SK-N-SH (cell line): ENCODE measurements at regions not wholly inside any gene's neighbourhood (a gene's known extent, or its start where the extent isn't known, plus 50 kb on each side); places are given as distances from the start of the nearest gene placed in this dataset.
A peak's percentile ranks its signal among the peaks of the same experiment; 100 is the strongest.

Experiments
- CHD2 ChIP-seq: fragments of 150-350 bp; IDR thresholded peaks from 2 replicates; pipeline ENCODE4 v1.6.1; 2018; ENCODE audit warnings: low read length; ENCODE audit not compliant: partially characterized antibody
- ELF1 ChIP-seq: IDR thresholded peaks from 2 replicates; pipeline ENCODE4 v1.4.0; 2012
- EP300 ChIP-seq, 2 experiments: IDR thresholded peaks; 2 replicates each; pipeline versions ENCODE4 v1.4.0 to v1.6.1; 2012; ENCODE audit warnings: borderline replicate concordance in 1 of 2, low read depth in 1 of 2, low read length in 1 of 2
- EZH2phosphoT487 ChIP-seq: fragments of 200-600 bp; sonication (generic); IDR thresholded peaks from 2 replicates; pipeline ENCODE4 v1.6.1; 2017; ENCODE audit warnings: low read depth, mixed run types, mild to moderate bottlenecking, antibody characterized with exemption, moderate library complexity, borderline replicate concordance
- FOSL2 ChIP-seq: IDR thresholded peaks from 2 replicates; pipeline ENCODE4 v1.4.0; 2012; ENCODE audit warnings: low read depth, mild to moderate bottlenecking, moderate library complexity, borderline replicate concordance
- FOXJ3 ChIP-seq: sonication (generic); formaldehyde crosslinking; IDR thresholded peaks from 2 replicates; pipeline ENCODE4 v1.5.1; 2020; ENCODE audit warnings: mild to moderate bottlenecking, missing genetic modification reagents
- FOXM1 ChIP-seq: IDR thresholded peaks from 2 replicates; pipeline ENCODE4 v1.4.0; 2012; ENCODE audit warnings: low read depth, mild to moderate bottlenecking
- GABPA ChIP-seq: IDR thresholded peaks from 2 replicates; pipeline ENCODE4 v1.4.0; 2012; ENCODE audit warnings: low read depth, mild to moderate bottlenecking
- JUND ChIP-seq: IDR thresholded peaks from 2 replicates; pipeline ENCODE4 v1.4.0; 2012
- MAX ChIP-seq: IDR thresholded peaks from 2 replicates; pipeline ENCODE4 v1.4.0; 2012; ENCODE audit warnings: low read depth
- MEF2A ChIP-seq: IDR thresholded peaks from 2 replicates; pipeline ENCODE4 v1.4.0; 2012; ENCODE audit warnings: low read depth, borderline replicate concordance
- MXI1 ChIP-seq: IDR thresholded peaks from 2 replicates; pipeline ENCODE4 v1.6.1; 2012; ENCODE audit warnings: mild to moderate bottlenecking, low read depth, low read length, improper control_type of control experiment
- NFIC ChIP-seq: IDR thresholded peaks from 2 replicates; pipeline ENCODE4 v1.4.0; 2012; ENCODE audit warnings: borderline replicate concordance
- PBX3 ChIP-seq: IDR thresholded peaks from 2 replicates; pipeline ENCODE4; 2012
- POLR2AphosphoS5 ChIP-seq: IDR thresholded peaks from 2 replicates; pipeline ENCODE4 v1.6.1; 2012; ENCODE audit warnings: low read depth, low read length
- REST ChIP-seq: IDR thresholded peaks from 2 replicates; pipeline ENCODE4 v1.6.1; 2012; ENCODE audit warnings: mild to moderate bottlenecking, low read depth, low read length, moderate library complexity
- RFX5 ChIP-seq: IDR thresholded peaks from 2 replicates; pipeline ENCODE4 v1.6.1; 2012; ENCODE audit warnings: mild to moderate bottlenecking, improper control_type of control experiment, low read length
- RXRA ChIP-seq: IDR thresholded peaks from 2 replicates; pipeline ENCODE4 v1.4.0; 2012; ENCODE audit warnings: low read depth, mild to moderate bottlenecking, borderline replicate concordance
- SMC3 ChIP-seq: IDR thresholded peaks from 2 replicates; pipeline ENCODE4 v1.6.1; 2012; ENCODE audit warnings: low read depth, low read length, improper control_type of control experiment
- TCF12 ChIP-seq: IDR thresholded peaks from 2 replicates; pipeline ENCODE4 v1.4.0; 2012
- USF1 ChIP-seq: IDR thresholded peaks from 2 replicates; pipeline ENCODE4 v1.4.0; 2012; ENCODE audit warnings: low read depth, borderline replicate concordance
- YY1 ChIP-seq: IDR thresholded peaks from 2 replicates; pipeline ENCODE4 v1.4.0; 2012; ENCODE audit warnings: low read depth, mild to moderate bottlenecking
- ZBTB33 ChIP-seq: IDR thresholded peaks from 2 replicates; pipeline ENCODE4 v1.4.0; 2012; ENCODE audit warnings: low read depth, borderline replicate concordance

- TF ChIP-seq RFX5 (no peak), FOSL2 (peak; percentile 99), ZBTB33 (peak; percentile 89), YY1 (peak; percentile 37; the same call in 1 of the 2 replicates), GABPA (no peak; the same call in 1 of the 2 replicates), POLR2AphosphoS5 (peak; percentile 89; the same call in 1 of the 2 replicates), FOXJ3 (CRISPR knock-in tag) (no peak), JUND (peak; percentile 100), PBX3 (peak; percentile 99), REST (peak; percentile 23; the same call in 1 of the 2 replicates), RXRA (peak; percentile 76), MAX (peak; percentile 90), CHD2 (no peak), SMC3 (no peak), MEF2A (peak; percentile 76), EP300 (IDR thresholded peaks at IDR 0.05; ENCODE audit: borderline replicate concordance in 1 of 2, low read depth in 1 of 2, low read length in 1 of 2) (peak; percentile 42 to 97; a peak in 3 of 4 replicates), USF1 (peak; percentile 30; the same call in 1 of the 2 replicates), EZH2phosphoT487 (no peak), MXI1 (0 out of 2 replicates have a peak, but pooled peaks have one; percentile 25), TCF12 (peak; percentile 96), FOXM1 (peak; percentile 89; the same call in 1 of the 2 replicates), NFIC (peak; percentile 97), ELF1 (no peak; the same call in 1 of the 2 replicates)
Observed at GRCh38 chr7:45978010-45978681, 57.1 kb upstream of the IGFBP3 start (continued).
